NCI-H526 treated with DMSO at 0.1 percent for 48 hours (cell line): ENCODE measurements at regions not wholly inside any gene's neighbourhood (a gene's known extent, or its start where the extent isn't known, plus 50 kb on each side); places are given as distances from the start of the nearest gene placed in this dataset.
"Not testable (repeated sequence)": the region's sequence is repeated elsewhere in the genome, so short reads cannot be mapped to it uniquely, and the experiment has no call there.

Source experiments
- DNase-seq: peaks from one replicate; lab custom pipeline; 2025; lab: John Stamatoyannopoulos, UW

GRCh38 chr12:90829044-90829443 lies 125.9 kb downstream of the CCER1 start:
- DNase-seq, result no peak

GRCh38 chr12:90828621-90829020 lies 126.4 kb downstream of the CCER1 start:
- DNase-seq, result no peak

GRCh38 chr12:90827567-90827966 lies 127.4 kb downstream of the CCER1 start:
- no peak for DNase-seq

GRCh38 chr12:90826036-90826435 lies 128.9 kb downstream of the CCER1 start:
- no peak for DNase-seq

GRCh38 chr12:90823859-90824258 lies 131.1 kb downstream of the CCER1 start:
- DNase-seq, result no peak

- DNase-seq, result no peak
Measured at GRCh38 chr12:90819709-90820108, 135.3 kb downstream of the CCER1 start.

GRCh38 chr12:90816353-90817089 lies 138.5 kb downstream of the CCER1 start:
- no peak for DNase-seq

GRCh38 chr12:90809940-90810339 lies 145.0 kb downstream of the CCER1 start:
- no peak for DNase-seq

GRCh38 chr12:90808568-90808967 lies 146.4 kb downstream of the CCER1 start:
- no peak for DNase-seq

GRCh38 chr12:90802727-90803126 lies 152.2 kb downstream of the CCER1 start:
- DNase-seq, result no peak

GRCh38 chr12:90801776-90802175 lies 153.2 kb downstream of the CCER1 start:
- DNase-seq, result no peak

GRCh38 chr12:90794212-90794611 lies 160.8 kb downstream of the CCER1 start:
- DNase-seq, result no peak

- not testable (repeated sequence) for DNase-seq
Measured at GRCh38 chr12:90792718-90793117, 162.3 kb downstream of the CCER1 start.

GRCh38 chr12:90791445-90791844 lies 163.5 kb downstream of the CCER1 start:
- DNase-seq, result no peak

- DNase-seq, result peak; percentile 75
Measured at GRCh38 chr12:90790747-90791146, 164.2 kb downstream of the CCER1 start.

GRCh38 chr12:90773491-90773890 lies 181.5 kb downstream of the CCER1 start:
- DNase-seq, result no peak

GRCh38 chr12:90770861-90771260 lies 184.1 kb downstream of the CCER1 start:
- no peak for DNase-seq

- DNase-seq, result no peak
Measured at GRCh38 chr12:90757957-90758356, 197.0 kb downstream of the CCER1 start.

- no peak for DNase-seq
Measured at GRCh38 chr12:90745211-90745610, 209.8 kb downstream of the CCER1 start.

GRCh38 chr12:90741611-90742010 lies 213.4 kb downstream of the CCER1 start:
- DNase-seq, result no peak

GRCh38 chr12:90729736-90730135 lies 225.2 kb downstream of the CCER1 start:
- DNase-seq, result no peak

GRCh38 chr12:90712671-90713070 lies 242.3 kb downstream of the CCER1 start:
- DNase-seq, result no peak

- no peak for DNase-seq
Measured at GRCh38 chr12:90710711-90711110, 244.3 kb downstream of the CCER1 start.

GRCh38 chr12:90706036-90706435 lies 248.9 kb downstream of the CCER1 start:
- no peak for DNase-seq
